ENCODE measurements at regions not wholly inside any gene's neighbourhood (a gene's known extent, or its start where the extent isn't known, plus 50 kb on each side); places are given as distances from the start of the nearest gene placed in this dataset.

- DNase-seq = no peak
Observed at GRCh38 chr22:22036588-22036987, 54.0 kb upstream of the TOP3B start.

GRCh38 chr22:22035771-22036314, 53.3 kb upstream of the TOP3B start:
- DNase-seq = no peak

GRCh38 chr22:22035203-22035602, 52.6 kb upstream of the TOP3B start:
- DNase-seq = no peak

GRCh38 chr22:22034469-22035132, 52.0 kb upstream of the TOP3B start:
- no peak for DNase-seq

- DNase-seq = no peak
Observed at GRCh38 chr22:22033803-22034468, 51.3 kb upstream of the TOP3B start.

GRCh38 chr22:22032906-22033802, 50.6 kb upstream of the TOP3B start:
- DNase-seq = no peak

- DNase-seq = no peak
Observed at GRCh38 chr22:22032099-22032905, 49.7 kb upstream of the TOP3B start.

All from fibroblast of skin of right quadriceps (primary cell).